IMR-90 (cell line): ENCODE measurements at regions not wholly inside any gene's neighbourhood (a gene's known extent, or its start where the extent isn't known, plus 50 kb on each side); places are given as distances from the start of the nearest gene placed in this dataset.

ENCODE experiments used
- ATAC-seq: fragments of 200-7000 bp; cut with Tn5 transposase; 2 replicates; pipeline ENCODE4 v1.9.1; 2020; ENCODE audit warnings: low read depth, mild to moderate bottlenecking, moderate library complexity
- BruUV-seq: library from RNA; stranded (reverse); fragments of 400-500 nt; replicated peaks from 2 replicates; lab custom pipeline; 2021; lab: Mats Ljungman, UMichigan
- CTCF ChIA-PET: fragments of 300-600 bp; formaldehyde crosslinking; extraction: SDS; loops from one replicate; lab custom pipeline; 2021; ENCODE audit warnings: antibody characterized with exemption; lab: Yijun Ruan, JAX
- POLR2A ChIA-PET: fragments of 300-600 bp; sonication (Branson Sonifier 250); formaldehyde crosslinking; loops from one replicate; lab custom pipeline; 2022; ENCODE audit warnings: antibody characterized with exemption; ENCODE audit not compliant: unreplicated experiment; lab: Charles Lee
- DNase-seq: peaks from one replicate; pipeline ENCODE4 v3.0.0; 2013
- H2AFZ ChIP-seq: replicated peaks from 2 replicates; pipeline ENCODE3; 2013; ENCODE audit warnings: low read length, mild to moderate bottlenecking; ENCODE audit not compliant: poor library complexity
- H2AK5ac ChIP-seq: 2 replicates; pipeline ENCODE4 v1.6.1; 2013; ENCODE audit warnings: low read depth, low read length, inconsistent platforms
- H2AK9ac ChIP-seq: replicated peaks from 2 replicates; pipeline ENCODE3; 2013; ENCODE audit warnings: mild to moderate bottlenecking, low read depth, low read length, moderate library complexity; ENCODE audit not compliant: poor library complexity
- H2BK120ac ChIP-seq: 2 replicates; pipeline ENCODE4 v1.6.1; 2013; ENCODE audit warnings: low read depth, low read length, inconsistent platforms
- H2BK15ac ChIP-seq: 3 replicates; pipeline ENCODE4 v1.6.1; 2013; ENCODE audit warnings: low read depth, low read length, inconsistent platforms
- H2BK20ac ChIP-seq: 2 replicates; pipeline ENCODE4 v1.6.1; 2013; ENCODE audit warnings: low read depth, mild to moderate bottlenecking, inconsistent platforms, low read length, moderate library complexity
- H2BK5ac ChIP-seq: 2 replicates; pipeline ENCODE4 v1.6.1; 2013; ENCODE audit warnings: mild to moderate bottlenecking, low read depth, low read length, inconsistent platforms; ENCODE audit not compliant: poor library complexity, severe bottlenecking
- H3K14ac ChIP-seq: replicated peaks from 2 replicates; pipeline ENCODE4 v1.6.1; 2013; ENCODE audit warnings: low read depth, low read length, inconsistent platforms
- H3K18ac ChIP-seq: 2 replicates; pipeline ENCODE4 v1.6.1; 2013; ENCODE audit warnings: low read depth, low read length, control low read depth
- H3K23ac ChIP-seq: 2 replicates; pipeline ENCODE4 v1.6.1; 2013; ENCODE audit warnings: low read depth, low read length, inconsistent platforms
- H3K27ac ChIP-seq: 2 replicates; pipeline ENCODE4 v1.5.1; 2013; ENCODE audit warnings: mild to moderate bottlenecking, control low read depth, low read length; ENCODE audit not compliant: insufficient read depth
- H3K27me3 ChIP-seq: 2 replicates; pipeline ENCODE4 v1.6.1; 2013; ENCODE audit warnings: low read length; ENCODE audit not compliant: control insufficient read depth, insufficient read depth
- H3K36me3 ChIP-seq: 2 replicates; pipeline ENCODE4 v1.6.1; 2013; ENCODE audit warnings: low read length, mixed read lengths; ENCODE audit not compliant: control insufficient read depth, insufficient read depth
- H3K4ac ChIP-seq: 2 replicates; pipeline ENCODE4 v1.6.1; 2013; ENCODE audit warnings: low read depth, low read length, inconsistent platforms
- H3K4me1 ChIP-seq: 2 replicates; pipeline ENCODE4 v1.6.1; 2013; ENCODE audit warnings: low read length, mixed read lengths; ENCODE audit not compliant: control insufficient read depth, insufficient read depth
- H3K4me2 ChIP-seq: 2 replicates; pipeline ENCODE4 v1.6.1; 2013; ENCODE audit warnings: low read depth, mild to moderate bottlenecking, control low read depth, low read length, moderate library complexity
- H3K4me3 ChIP-seq: 2 replicates; pipeline ENCODE4 v1.5.1; 2013; ENCODE audit warnings: low read depth, mild to moderate bottlenecking, control low read depth, low read length, moderate library complexity; ENCODE audit not compliant: insufficient read depth
- H3K56ac ChIP-seq: 2 replicates; pipeline ENCODE4 v1.6.1; 2013; ENCODE audit warnings: low read length, inconsistent platforms; ENCODE audit not compliant: insufficient read depth; ENCODE audit errors: extremely low read depth
- H3K79me1 ChIP-seq, 2 experiments: 2 replicates each; pipeline ENCODE4 v1.6.1; 2013; ENCODE audit warnings: low read length in 2 of 2, inconsistent platforms in 1 of 2, low read depth in 1 of 2
- H3K9ac ChIP-seq: 2 replicates; pipeline ENCODE4 v1.6.1; 2013; ENCODE audit warnings: low read depth, low read length, control low read depth
- H3K9me1 ChIP-seq: 2 replicates; pipeline ENCODE4 v1.6.1; 2013; ENCODE audit warnings: low read length, inconsistent platforms; ENCODE audit not compliant: insufficient read depth
- H3K9me3 ChIP-seq: 2 replicates; pipeline ENCODE4 v1.6.1; 2013; ENCODE audit warnings: low read length; ENCODE audit not compliant: control insufficient read depth, insufficient read depth
- H4K20me1 ChIP-seq: 2 replicates; pipeline ENCODE4 v1.6.1; 2013; ENCODE audit warnings: low read length, inconsistent platforms; ENCODE audit not compliant: insufficient read depth
- H4K5ac ChIP-seq: 2 replicates; pipeline ENCODE4 v1.6.1; 2013; ENCODE audit warnings: mild to moderate bottlenecking, low read depth, low read length, control low read depth
- H4K8ac ChIP-seq, 2 experiments: 2 replicates each; pipeline ENCODE4 v1.6.1; 2013; ENCODE audit warnings: low read depth in 2 of 2, low read length in 2 of 2, control low read depth in 1 of 2, inconsistent platforms in 1 of 2
- H4K91ac ChIP-seq: 2 replicates; pipeline ENCODE4 v1.6.1; 2013; ENCODE audit warnings: low read depth, low read length, inconsistent platforms; ENCODE audit not compliant: insufficient read depth
- CEBPB ChIP-seq: IDR thresholded peaks from 2 replicates; pipeline ENCODE4 v1.6.1; 2012; ENCODE audit warnings: low read depth, low read length, improper control_type of control experiment
- RCOR1 ChIP-seq: IDR thresholded peaks from 2 replicates; pipeline ENCODE4 v1.6.1; 2012; ENCODE audit warnings: mild to moderate bottlenecking, low read length, improper control_type of control experiment; ENCODE audit not compliant: insufficient replicate concordance
- WGBS, 2 experiments: methylation state at CpG; one replicate each; pipeline versions ENCODE4 v1.1.5 to v1.1.7; 2013; ENCODE audit warnings: missing lambda C conversion rate in 2 of 2; ENCODE audit not compliant: insufficient read length in 1 of 2; ENCODE audit errors: extremely low coverage in 2 of 2; 5-methylcytosine and 5-hydroxymethylcytosine counted together
- dilution Hi-C: fragments of 300-500 bp; cut with HindIII; formaldehyde crosslinking; loops from one replicate; pipeline ENCODE4 v1.14.3; 2018; ENCODE audit warnings: low sequenced_read_pairs; ENCODE audit not compliant: unreplicated experiment
- in situ Hi-C: fragments of 300-500 bp; cut with MboI; formaldehyde crosslinking; loops from 3 replicates; pipeline ENCODE4 v1.14.3; 2019; ENCODE audit warnings: low sequenced_read_pairs, inconsistent platforms, mixed read lengths
- intact Hi-C: fragments of 100-400 bp; cut with micrococcal nuclease; formaldehyde crosslinking; loops from 2 replicates; pipeline ENCODE4 v1.10.0; 2022

- dilution Hi-C loops = no loop called here
- Histone ChIP-seq H2BK15ac (no peak overlapping the region), H4K8ac (no peak overlapping the region), H3K27ac (no peak overlapping the region), H3K9me3 (no peaks in the 10 kb centered on the region), H2BK20ac (no peak overlapping the region), H2BK120ac (no peak overlapping the region), H3K9me1 (no peaks in the 10 kb centered on the region), H3K23ac (no peak overlapping the region), H3K4me2 (no peak overlapping the region), H4K5ac (no peak overlapping the region), H3K27me3 (no peaks in the 10 kb centered on the region), H4K20me1 (no peaks in the 10 kb centered on the region), H3K56ac (no peak overlapping the region), H4K91ac (no peak overlapping the region), H3K14ac (no peak overlapping the region), H3K4me3 (no peak overlapping the region), H3K9ac (no peak overlapping the region), H2AFZ (no peak overlapping the region), H3K18ac (no peak overlapping the region), H2AK5ac (no peak overlapping the region), H2AK9ac (no peak overlapping the region), H2BK5ac (no peak overlapping the region), H3K79me1 (no peaks in the 10 kb centered on the region), H3K4me1 (peaks cover 2% of the 10 kb centered on the region; the same call in 1 of the 2 replicates), H3K4ac (no peak overlapping the region), H3K36me3 (no peaks in the 10 kb centered on the region)
- no TSS peak for BruUV-seq
- peak; percentile 4 for DNase-seq
- TF ChIP-seq RCOR1 (no peak), CEBPB (peak; percentile 11; the same call in 1 of the 2 replicates)
- ChIA-PET POLR2A (interaction anchor here (0.6 kb wide), 1 partner anchor 470 kb away, joined by 3 read pairs; no protein-coding TSS in a partner anchor), CTCF (interaction anchor here (0.7 kb wide), 1 partner anchor 31 kb away, joined by 3 read pairs; no protein-coding TSS in a partner anchor)
- in situ Hi-C loops = no loop called here
- intact Hi-C loops = no loop called here
- WGBS, 2 experiments = 87% methylated on average over 4 of the region's 11 CpGs; no CpG with 5 or more reads in 1 of the 2 experiments
- ATAC-seq = no peak
Measured at GRCh38 chr16:64475627-64476351, 646.1 kb downstream of the CDH11 start.
